ENCODE measurements at regions not wholly inside any gene's neighbourhood (a gene's known extent, or its start where the extent isn't known, plus 50 kb on each side); places are given as distances from the start of the nearest gene placed in this dataset.

GRCh38 chr18:75581336-75582131 is 154.0 kb upstream of the SMIM21 start:
- no peak for DNase-seq

- DNase-seq, result no peak
Measured at GRCh38 chr18:75574187-75574586, 146.7 kb upstream of the SMIM21 start.

DNA sequence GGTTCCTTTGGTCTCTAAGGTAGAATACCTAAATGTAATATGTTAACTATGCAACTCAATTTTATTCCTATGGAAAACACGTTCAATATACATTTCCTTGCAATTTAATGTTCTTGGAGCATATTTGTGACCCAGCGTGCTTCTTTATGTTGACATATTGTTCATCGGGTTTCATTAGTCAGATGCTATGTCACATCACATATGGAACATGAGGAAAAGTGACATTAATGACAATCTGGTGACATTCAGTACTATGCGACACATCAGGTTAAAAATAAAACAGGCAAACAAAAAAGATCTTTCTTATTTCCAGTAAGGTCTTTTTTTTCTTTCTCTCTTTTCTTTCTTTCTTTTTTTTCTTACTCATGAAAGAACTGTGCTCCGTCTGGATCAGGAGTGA is 135.6 kb upstream of the SMIM21 start:
- DNase-seq, result no peak

GRCh38 chr18:75562216-75562615 is 134.7 kb upstream of the SMIM21 start:
- DNase-seq, result no peak

DNA sequence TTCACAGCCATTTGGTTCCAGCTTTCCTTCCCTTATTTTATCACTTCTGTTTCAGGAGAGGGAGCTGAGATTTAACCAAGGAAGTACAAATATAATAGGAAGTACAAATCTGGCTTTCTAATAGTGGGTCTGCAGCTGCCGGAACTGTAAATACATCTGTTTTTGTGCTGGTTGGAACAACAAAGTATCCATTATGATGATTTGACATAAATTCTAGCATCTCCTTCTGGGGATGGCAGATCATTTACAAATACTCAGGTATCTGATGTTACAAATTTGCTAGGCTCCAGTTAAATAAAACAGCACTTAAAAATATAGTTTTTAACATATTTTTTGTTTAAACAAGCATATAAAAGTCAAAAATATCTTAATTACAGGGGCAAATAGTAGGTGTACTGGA is 131.3 kb upstream of the SMIM21 start:
- DNase-seq, result no peak

- DNase-seq, result no peak
Measured at GRCh38 chr18:75556841-75557240, 129.3 kb upstream of the SMIM21 start.

DNA sequence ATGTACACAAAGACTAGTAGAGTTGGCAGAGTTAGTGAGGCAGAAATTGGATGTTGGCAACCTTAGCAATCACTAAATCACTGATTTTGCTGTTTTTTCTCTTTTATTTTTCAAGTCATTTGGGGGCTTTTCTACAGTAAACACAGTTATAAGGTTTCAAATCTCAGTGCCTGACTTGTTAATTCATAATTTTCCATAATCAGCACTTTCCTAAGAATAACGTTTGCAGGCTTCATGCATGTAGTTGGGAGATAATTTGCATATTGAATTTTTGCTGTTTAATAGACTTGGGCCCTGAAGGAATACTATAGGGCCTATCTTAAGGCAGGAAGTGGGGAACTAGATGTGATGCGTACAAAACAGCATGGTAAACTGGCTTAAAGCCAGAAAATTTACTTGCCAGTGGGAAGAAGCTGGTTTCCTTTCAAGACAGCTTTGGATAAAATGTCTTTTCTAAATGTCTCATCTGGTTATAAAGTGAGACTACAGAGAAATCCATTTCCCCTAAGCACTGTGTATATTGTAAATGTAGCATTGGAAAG is 127.2 kb upstream of the SMIM21 start:
- no peak for DNase-seq

DNA sequence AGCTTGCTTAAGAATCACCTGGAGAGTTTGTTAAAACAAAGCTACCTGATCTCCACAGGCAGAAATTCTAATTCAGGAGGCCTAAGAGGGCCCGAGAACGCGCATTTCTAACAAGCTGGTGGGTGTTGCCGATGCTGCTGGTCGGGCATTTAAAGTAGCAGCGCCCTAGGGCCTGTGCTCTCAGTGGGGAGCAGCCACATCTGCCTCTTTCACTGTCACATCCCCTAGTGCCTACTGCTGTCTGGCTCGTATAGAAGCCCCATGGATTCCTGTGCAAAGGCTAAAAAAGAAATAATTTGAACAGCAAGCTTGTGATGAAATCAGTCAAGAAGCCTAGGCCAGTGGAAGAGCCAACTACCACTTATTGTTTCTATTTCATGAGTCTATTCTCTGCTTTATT is 126.7 kb upstream of the SMIM21 start:
- no peak for DNase-seq

DNA sequence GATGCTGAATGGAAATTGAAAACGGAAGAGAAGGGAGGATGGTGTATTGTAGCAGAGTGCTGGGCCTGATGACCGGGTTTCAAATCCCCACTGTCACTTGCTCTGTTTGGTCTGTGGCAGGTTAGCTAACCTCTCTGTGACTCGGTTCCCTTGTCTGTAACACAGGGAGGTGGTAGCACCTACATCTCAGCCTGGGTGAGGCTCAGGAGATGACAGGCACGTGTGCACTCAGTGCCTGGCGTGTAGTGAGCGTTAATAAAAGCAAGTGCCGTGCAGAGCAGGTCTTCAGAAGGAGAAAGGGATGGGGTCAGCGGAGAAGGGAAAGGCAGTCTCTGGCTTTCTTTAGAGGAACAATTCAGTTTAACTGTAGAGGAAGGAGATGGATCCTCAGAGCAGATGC is 125.5 kb upstream of the SMIM21 start:
- DNase-seq, result no peak

- peak in 1 of 4 experiments; percentile 5 for DNase-seq
Measured at GRCh38 chr18:75551071-75551470, 123.6 kb upstream of the SMIM21 start.

DNA sequence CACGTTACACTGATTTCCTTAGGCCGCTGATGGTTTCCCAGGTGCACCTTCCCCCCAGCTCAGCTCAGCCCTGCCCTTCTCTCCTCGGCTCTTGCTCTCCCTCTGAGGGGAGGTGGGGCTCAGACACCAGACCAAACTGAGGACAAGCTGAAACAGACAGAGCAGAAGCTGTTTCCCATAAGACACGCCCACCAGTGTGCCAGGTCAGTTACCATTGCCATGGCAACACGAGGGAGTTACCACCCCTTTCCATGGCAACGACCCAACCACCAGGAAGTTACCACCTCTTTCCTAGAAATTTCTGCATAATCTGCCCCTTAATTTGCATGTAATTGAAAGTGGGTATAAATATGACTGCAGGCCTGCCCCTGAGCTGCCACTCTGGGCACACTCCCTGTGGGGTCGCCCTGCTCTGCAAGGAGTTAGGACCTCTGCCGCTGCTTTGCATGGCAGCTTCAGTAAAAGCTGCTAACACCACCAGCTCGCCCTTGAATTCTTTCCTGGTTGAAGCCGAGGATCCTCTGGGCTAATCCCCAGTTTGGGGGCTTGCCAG is 120.9 kb upstream of the SMIM21 start:
- no peak for DNase-seq

GRCh38 chr18:75546964-75547363 is 119.5 kb upstream of the SMIM21 start:
- no peak for DNase-seq

DNA sequence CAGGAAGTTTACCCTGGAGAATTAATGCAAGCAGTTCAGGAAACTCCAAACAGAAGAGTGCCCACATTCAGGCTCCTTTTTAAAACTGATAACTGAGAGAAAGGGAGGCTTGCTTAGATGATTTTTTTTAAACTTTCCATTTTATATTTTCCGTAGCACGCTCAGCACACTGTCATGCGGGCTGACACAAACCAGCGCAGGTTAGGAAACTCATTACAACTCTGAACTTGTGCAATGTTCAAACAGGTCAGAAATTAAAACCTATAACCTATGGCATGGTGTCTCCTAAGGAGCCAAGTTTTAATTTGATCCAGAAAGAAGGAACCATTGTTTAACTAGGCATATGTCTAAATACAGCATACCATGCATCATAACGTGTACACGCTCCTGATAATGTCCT is 117.7 kb upstream of the SMIM21 start:
- DNase-seq, result no peak

- DNase-seq, result no peak
Measured at GRCh38 chr18:75544496-75544895, 117.0 kb upstream of the SMIM21 start.

DNA sequence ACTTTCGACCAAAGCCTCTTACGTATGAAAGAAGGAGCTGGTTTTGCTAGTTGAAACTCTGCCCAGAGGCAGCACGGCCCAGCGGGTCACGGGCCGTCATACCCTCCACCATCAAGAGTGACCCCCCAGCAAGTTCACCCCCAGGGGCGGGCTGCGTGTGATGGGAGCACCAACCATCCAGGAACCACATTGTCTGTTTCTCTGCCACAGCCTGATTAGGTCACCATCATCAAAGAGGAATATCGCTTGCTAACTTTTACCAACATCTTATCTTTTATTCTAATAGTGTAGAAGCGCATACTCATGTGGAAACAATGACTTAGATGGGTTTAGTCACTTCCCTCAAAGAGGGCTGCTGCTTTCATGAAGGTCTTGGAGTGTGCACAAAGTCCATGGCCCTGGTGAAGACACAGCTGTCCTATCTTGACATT is 116.6 kb upstream of the SMIM21 start:
- no peak for DNase-seq

GRCh38 chr18:75538727-75539126 is 111.2 kb upstream of the SMIM21 start:
- DNase-seq, result no peak

GRCh38 chr18:75533950-75534349 is 106.4 kb upstream of the SMIM21 start:
- DNase-seq, result no peak

DNA sequence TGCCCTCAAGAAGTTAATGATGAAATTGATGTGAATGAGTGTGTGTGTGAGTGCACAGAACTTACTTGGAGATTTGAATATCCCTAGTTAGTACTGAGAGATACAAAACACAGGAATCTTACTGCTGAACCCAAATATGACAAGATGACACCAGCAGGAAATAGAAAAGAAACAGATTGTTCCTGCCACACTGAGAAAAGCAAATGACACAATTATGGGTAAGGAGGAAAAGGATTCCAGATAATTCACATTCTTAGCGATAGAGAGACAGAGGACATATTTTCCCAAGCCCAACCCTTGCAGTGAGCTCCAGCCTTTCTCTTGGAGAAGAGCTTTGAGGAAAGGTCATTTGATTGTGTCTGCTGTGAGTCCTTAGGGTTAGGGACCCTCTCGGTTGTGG is 105.7 kb upstream of the SMIM21 start:
- DNase-seq, result no peak

- no peak for DNase-seq
Measured at GRCh38 chr18:75531851-75532459, 104.5 kb upstream of the SMIM21 start.

- DNase-seq, result no peak
Measured at GRCh38 chr18:75531212-75531850, 103.8 kb upstream of the SMIM21 start.

DNA sequence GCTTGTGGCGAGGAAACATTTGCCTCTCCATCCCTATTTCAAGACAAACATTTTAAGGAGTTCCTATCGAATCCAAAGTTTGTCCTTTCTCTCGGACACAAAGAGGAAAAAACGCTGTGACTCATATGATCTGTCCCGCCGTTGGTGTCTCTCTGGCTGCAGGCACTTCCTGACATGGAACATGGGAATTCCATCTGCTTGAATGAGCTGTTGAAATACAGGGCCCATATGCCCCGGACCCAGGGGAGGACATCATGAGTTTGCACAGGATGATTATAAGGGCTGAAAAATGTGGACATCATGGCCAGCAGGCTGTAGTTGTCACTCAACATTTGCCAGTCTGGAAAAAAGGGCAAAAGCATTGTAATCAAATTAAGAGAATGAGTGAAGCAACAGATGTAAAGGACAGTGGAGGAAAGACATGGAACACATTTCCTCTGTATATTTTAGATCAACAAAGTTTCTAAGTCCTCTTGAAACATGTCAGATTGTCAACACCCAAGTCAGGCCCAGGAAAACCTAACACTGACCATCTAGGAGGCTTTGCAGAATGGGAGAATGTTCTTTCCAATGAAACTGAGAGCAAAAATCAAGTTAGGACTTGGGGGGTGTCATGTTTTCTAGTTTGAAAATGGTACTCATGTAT is 103.2 kb upstream of the SMIM21 start:
- no peak for DNase-seq

DNA sequence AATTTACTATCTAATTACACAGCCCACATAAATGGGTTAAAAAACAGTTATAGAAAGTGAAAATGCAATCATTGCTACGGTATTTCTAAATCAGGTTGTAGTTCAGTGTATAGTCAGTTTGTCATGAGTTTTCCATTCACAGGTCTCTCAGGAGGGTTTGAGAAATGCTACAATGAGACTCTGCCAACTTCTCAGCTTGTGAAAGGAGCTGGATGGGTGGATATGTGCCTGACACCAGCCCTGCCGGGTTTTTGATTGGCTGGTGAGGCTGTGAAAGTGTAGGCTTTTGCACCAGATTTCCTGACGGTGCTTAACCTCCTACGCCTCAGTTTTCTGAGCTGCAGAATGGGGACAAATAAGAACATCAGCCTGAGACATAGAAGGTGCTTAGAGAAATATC is 102.6 kb upstream of the SMIM21 start:
- no peak for DNase-seq

GRCh38 chr18:75529394-75529793 is 101.9 kb upstream of the SMIM21 start:
- no peak for DNase-seq
